ENCODE measurements at regions not wholly inside any gene's neighbourhood (a gene's known extent, or its start where the extent isn't known, plus 50 kb on each side); places are given as distances from the start of the nearest gene placed in this dataset.

DNA sequence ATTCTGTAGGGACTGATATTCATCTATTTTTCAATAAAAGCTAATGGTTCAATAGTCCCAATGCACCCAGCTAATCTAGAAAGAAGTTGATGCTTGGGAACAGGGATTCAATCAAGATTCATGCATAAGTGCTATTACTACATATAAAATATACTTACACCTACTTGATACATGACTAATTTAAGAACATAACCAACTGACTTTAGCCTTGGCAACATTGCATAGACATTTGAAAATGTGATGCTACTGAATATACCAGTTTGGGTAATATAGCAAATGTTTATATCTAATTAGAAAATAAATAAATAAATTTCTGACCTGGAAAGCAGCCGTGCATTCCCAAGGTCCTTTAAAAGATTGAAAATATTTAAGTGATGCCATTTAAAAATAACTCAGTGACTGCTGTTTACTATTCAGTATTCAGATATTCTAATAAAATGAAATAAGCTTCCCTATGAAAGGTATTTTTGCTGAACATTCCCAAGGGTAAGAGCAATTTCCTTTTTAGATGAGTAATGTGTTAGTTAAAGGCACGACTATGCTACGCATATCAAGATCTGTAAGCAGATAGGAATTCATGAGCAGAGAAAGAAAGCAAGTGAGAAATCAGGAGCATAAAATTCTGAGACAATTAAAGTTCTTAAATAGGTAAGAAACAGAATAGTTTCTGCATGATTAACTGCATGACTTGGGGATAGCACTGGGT is 160.6 kb upstream of the SYT1 start:
- H3K27ac ChIP-seq, result no peak overlapping the region
- TF ChIP-seq, protein P1, sequence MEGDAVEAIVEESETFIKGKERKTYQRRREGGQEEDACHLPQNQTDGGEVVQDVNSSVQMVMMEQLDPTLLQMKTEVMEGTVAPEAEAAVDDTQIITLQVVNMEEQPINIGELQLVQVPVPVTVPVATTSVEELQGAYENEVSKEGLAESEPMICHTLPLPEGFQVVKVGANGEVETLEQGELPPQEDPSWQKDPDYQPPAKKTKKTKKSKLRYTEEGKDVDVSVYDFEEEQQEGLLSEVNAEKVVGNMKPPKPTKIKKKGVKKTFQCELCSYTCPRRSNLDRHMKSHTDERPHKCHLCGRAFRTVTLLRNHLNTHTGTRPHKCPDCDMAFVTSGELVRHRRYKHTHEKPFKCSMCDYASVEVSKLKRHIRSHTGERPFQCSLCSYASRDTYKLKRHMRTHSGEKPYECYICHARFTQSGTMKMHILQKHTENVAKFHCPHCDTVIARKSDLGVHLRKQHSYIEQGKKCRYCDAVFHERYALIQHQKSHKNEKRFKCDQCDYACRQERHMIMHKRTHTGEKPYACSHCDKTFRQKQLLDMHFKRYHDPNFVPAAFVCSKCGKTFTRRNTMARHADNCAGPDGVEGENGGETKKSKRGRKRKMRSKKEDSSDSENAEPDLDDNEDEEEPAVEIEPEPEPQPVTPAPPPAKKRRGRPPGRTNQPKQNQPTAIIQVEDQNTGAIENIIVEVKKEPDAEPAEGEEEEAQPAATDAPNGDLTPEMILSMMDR (IDR thresholded peaks at IDR 0.05), result no peak
- no peak for TF ChIP-seq ZFX (IDR thresholded peaks at IDR 0.05; ENCODE audit: borderline replicate concordance)

DNA sequence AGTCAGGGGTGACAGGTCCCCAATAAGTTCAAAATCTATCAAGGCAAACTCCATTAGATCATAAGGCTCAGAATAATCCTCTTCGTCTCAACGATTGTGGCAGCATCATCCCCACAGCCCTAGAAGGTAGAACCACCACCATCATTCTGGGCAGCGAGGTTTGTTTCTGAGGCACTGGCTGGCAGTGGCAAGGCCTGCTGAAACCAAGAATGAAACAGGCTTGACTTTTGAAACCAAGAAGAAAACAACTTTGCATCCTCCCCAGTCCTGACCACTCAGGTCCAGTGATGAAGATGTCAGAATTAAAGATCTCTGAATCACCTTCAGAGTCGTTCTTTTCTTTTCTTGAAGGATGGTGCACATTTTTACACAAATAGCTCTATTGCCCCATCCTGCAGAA is 152.6 kb upstream of the SYT1 start:
- H3K27ac ChIP-seq, result no peak overlapping the region
- TF ChIP-seq, protein P1 (IDR thresholded peaks at IDR 0.05), result no peak
- no peak for TF ChIP-seq ZFX (IDR thresholded peaks at IDR 0.05; ENCODE audit: borderline replicate concordance)

DNA sequence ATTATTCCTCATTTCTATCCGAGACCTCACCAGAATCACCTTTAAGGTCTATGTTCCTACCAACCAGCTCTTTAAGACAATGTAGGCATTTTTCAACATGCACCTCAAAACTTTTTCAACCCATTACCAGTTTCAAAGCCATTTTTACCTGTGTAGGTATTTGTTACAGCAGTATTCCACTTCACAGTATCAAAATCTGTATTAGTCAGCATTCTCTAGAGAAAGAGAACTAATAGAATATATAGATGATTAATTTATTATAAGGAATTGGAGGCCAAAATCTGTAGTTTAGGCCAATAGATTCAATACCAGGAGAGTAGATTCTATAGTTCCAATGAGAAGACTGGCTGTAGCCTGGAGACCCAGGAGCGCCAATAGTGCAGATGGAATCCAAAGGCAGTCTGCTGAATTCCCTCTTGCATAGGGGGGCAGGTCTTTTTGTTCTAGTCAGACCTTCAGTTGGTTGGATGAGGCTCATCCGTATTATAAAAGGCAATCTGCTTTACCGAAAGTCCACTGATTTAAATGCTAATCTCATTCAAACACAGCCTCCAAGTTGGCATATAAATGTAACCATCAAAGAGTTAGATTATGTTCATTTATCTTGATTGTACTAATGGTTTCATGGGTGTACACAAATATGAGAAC is 151.6 kb upstream of the SYT1 start:
- no peak for TF ChIP-seq ZFX (IDR thresholded peaks at IDR 0.05; ENCODE audit: borderline replicate concordance)
- TF ChIP-seq, protein P1 (IDR thresholded peaks at IDR 0.05), result no peak
- H3K27ac ChIP-seq, result no peak overlapping the region

DNA sequence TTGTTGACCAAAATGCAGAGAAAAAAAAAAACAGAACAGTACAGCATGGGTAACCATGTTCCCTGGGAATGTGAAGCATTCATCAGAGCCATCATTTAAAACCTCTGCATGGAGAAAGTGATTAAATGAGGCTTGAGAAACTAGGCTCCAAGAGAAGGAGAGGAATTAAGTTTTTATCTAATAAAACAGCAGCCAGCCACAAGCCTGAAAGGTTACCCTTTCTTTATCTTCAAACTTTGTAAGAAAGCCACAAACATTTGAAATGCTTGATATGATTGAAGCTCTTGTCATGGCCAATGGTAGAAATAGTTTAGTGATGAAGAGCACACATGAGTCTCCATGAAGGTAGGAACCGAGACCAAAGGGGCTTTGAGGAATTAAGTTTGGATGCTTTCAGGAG is 144.9 kb upstream of the SYT1 start:
- no peak overlapping the region for H3K27ac ChIP-seq
- TF ChIP-seq, protein P1 (IDR thresholded peaks at IDR 0.05), result no peak
- no peak for TF ChIP-seq ZFX (IDR thresholded peaks at IDR 0.05; ENCODE audit: borderline replicate concordance)

DNA sequence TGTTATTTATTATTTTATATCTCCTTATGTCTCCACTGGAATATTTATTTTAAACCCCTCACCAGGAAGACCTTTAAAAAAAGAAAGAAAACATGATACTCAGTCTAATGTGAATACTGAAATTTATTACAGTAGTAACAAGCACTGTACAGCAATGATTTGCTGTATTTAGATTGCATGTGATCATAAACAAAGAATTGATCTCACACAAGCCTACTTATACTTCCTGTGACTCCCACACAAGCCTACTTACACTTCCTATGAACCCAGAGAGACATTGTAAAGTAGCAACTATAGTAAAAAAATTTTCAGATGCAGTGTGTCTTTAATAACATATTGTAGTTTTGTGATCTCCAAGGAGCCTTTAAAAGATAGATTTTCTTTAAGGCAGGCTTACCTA is 142.7 kb upstream of the SYT1 start:
- no peak for TF ChIP-seq ZFX (IDR thresholded peaks at IDR 0.05; ENCODE audit: borderline replicate concordance)
- TF ChIP-seq, protein P1 (IDR thresholded peaks at IDR 0.05), result no peak
- H3K27ac ChIP-seq, result no peak overlapping the region

DNA sequence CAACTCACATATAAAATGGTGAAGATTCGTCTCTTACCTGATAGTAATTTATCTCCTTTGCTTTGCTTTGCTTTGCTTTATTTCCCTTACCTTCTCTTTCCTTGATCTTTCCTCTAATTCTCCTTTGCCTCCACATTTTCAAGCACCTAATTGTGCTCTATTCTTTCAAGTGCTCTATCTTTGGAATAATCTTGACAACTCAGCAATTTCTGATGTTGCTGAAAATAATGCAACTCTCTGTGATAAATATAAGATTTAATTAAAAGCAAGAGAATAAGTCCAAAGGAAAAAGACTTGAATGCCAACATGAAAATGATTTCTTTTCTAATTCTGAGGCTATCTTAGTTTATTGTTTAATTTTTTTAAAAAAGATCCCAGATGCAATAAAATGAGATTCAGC is 139.5 kb upstream of the SYT1 start:
- no peak overlapping the region for H3K27ac ChIP-seq
- TF ChIP-seq, protein P1 (IDR thresholded peaks at IDR 0.05), result no peak
- no peak for TF ChIP-seq ZFX (IDR thresholded peaks at IDR 0.05; ENCODE audit: borderline replicate concordance)

DNA sequence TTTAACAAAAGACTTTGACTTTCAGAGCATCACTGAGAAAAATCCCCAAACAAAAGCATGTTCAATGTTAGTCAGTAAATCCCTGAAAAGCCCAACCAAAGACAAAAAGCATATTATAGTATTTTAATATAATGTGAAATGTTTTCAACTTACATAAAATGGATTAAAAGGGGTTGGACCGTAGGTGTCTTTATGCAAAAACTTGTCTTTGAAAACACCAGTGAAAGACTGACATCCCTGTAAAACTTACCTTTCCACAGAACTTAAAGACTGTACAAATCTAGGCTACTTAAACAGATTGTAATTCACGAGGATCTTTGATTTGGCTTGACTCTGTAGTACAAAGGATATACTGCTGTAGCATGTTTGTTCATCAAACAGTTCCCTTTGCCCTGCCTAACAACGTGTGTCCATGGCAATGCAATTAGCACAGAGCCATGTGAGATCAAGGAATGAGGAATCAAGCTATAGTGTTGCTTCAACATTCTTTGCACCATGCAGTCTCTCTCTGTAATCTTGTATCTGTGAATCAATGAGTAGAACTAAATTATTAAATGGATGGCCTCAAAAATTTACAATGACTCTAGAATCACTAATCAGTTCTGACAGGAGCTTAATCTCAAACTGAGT is 138.5 kb upstream of the SYT1 start:
- no peak for TF ChIP-seq ZFX (IDR thresholded peaks at IDR 0.05; ENCODE audit: borderline replicate concordance)
- TF ChIP-seq, protein P1 (IDR thresholded peaks at IDR 0.05), result no peak
- peak overlapping the region; percentile 2 for H3K27ac ChIP-seq

Measured in 22Rv1 (cell line).